SK-N-SH treated with all-trans-retinoic acid at 6 μM for 48 hours (cell line): ENCODE measurements at regions not wholly inside any gene's neighbourhood (a gene's known extent, or its start where the extent isn't known, plus 50 kb on each side); places are given as distances from the start of the nearest gene placed in this dataset.

Source experiments
- ATAC-seq: fragments of 200-7000 bp; cut with Tn5 transposase; 3 replicates; pipeline ENCODE4 v1.9.1; 2020; ENCODE audit warnings: mild to moderate bottlenecking, moderate library complexity
- ARNTL ChIP-seq: fragments of 450-650 bp; formaldehyde crosslinking; IDR thresholded peaks from 2 replicates; pipeline ENCODE4 v1.5.0; 2020; ENCODE audit warnings: low read depth, mild to moderate bottlenecking, moderate library complexity, borderline replicate concordance
- BACH2 ChIP-seq: fragments of 250-450 bp; sonication (Bioruptor Pico); IDR thresholded peaks from 2 replicates; pipeline ENCODE4 v1.9.0; 2021; ENCODE audit warnings: mild to moderate bottlenecking, borderline replicate concordance
- CREB5 ChIP-seq: fragments of 250-450 bp; sonication (Bioruptor Pico); IDR thresholded peaks from 2 replicates; pipeline ENCODE4 v1.5.1; 2020; ENCODE audit warnings: low read depth, mild to moderate bottlenecking, moderate library complexity
- CSDC2 ChIP-seq: fragments of 250-450 bp; sonication (Bioruptor Pico); IDR thresholded peaks from 2 replicates; pipeline ENCODE4 v1.5.0; 2020; ENCODE audit warnings: mild to moderate bottlenecking, moderate library complexity
- ESRRG ChIP-seq: fragments of 250-450 bp; sonication (Bioruptor Pico); IDR thresholded peaks from 2 replicates; pipeline ENCODE4 v1.6.1; 2021; ENCODE audit warnings: mild to moderate bottlenecking
- GLIS3 ChIP-seq: fragments of 250-450 bp; sonication (Bioruptor Pico); IDR thresholded peaks from 2 replicates; pipeline ENCODE4 v1.5.0; 2020; ENCODE audit warnings: mild to moderate bottlenecking, moderate library complexity
- ISL1 ChIP-seq: fragments of 250-450 bp; sonication (Bioruptor Pico); IDR thresholded peaks from 2 replicates; pipeline ENCODE4 v2.1.2; 2022; ENCODE audit warnings: mild to moderate bottlenecking, moderate library complexity
- OSR1 ChIP-seq: fragments of 250-450 bp; sonication (Bioruptor Pico); IDR thresholded peaks from 2 replicates; pipeline ENCODE4 v1.8.0; 2022; ENCODE audit warnings: moderate library complexity, mild to moderate bottlenecking, inconsistent platforms
- POU6F1 ChIP-seq: fragments of 250-450 bp; sonication (Bioruptor Pico); IDR thresholded peaks from 2 replicates; pipeline ENCODE4 v1.8.0; 2021; ENCODE audit warnings: low read depth, mild to moderate bottlenecking, moderate library complexity, borderline replicate concordance
- PPARA ChIP-seq: fragments of 250-450 bp; sonication (Bioruptor Pico); IDR thresholded peaks from 2 replicates; pipeline ENCODE4 v1.5.0; 2020; ENCODE audit warnings: mild to moderate bottlenecking, borderline replicate concordance
- RARB ChIP-seq: fragments of 250-450 bp; sonication (Bioruptor Pico); IDR thresholded peaks from 2 replicates; pipeline ENCODE4 v1.8.0; 2021; ENCODE audit warnings: mild to moderate bottlenecking, moderate library complexity
- SNAI2 ChIP-seq: fragments of 250-450 bp; sonication (Bioruptor Pico); IDR thresholded peaks from 2 replicates; pipeline ENCODE4 v1.5.0; 2020; ENCODE audit warnings: mild to moderate bottlenecking, moderate library complexity
- TCF4 ChIP-seq: fragments of 250-450 bp; sonication (Bioruptor Pico); IDR thresholded peaks from 2 replicates; pipeline ENCODE4 v1.8.0; 2021; ENCODE audit warnings: mild to moderate bottlenecking, moderate library complexity, borderline replicate concordance
- TOX ChIP-seq: fragments of 250-450 bp; sonication (Bioruptor Pico); IDR thresholded peaks from 2 replicates; pipeline ENCODE4 v1.8.0; 2021; ENCODE audit warnings: mild to moderate bottlenecking, moderate library complexity, borderline replicate concordance
- ZC3H10 ChIP-seq: fragments of 250-450 bp; sonication (Bioruptor Pico); IDR thresholded peaks from 2 replicates; pipeline ENCODE4 v1.5.1; 2021; ENCODE audit warnings: mild to moderate bottlenecking, moderate library complexity
- ZFP3 ChIP-seq: fragments of 250-450 bp; sonication (Bioruptor Pico); IDR thresholded peaks from 2 replicates; pipeline ENCODE4 v1.5.0; 2020; ENCODE audit warnings: mild to moderate bottlenecking, moderate library complexity
- ZFP30 ChIP-seq: fragments of 450-650 bp; formaldehyde crosslinking; IDR thresholded peaks from 2 replicates; pipeline ENCODE4 v1.5.0; 2022; ENCODE audit warnings: mild to moderate bottlenecking, moderate library complexity
- ZNF565 ChIP-seq: fragments of 450-650 bp; formaldehyde crosslinking; conservative IDR thresholded peaks from 2 replicates; pipeline ENCODE4 v1.5.0; 2020; ENCODE audit warnings: low read depth, mild to moderate bottlenecking, moderate library complexity
- ZNF8 ChIP-seq: fragments of 450-650 bp; formaldehyde crosslinking; IDR thresholded peaks from 2 replicates; pipeline ENCODE4 v1.5.0; 2020; ENCODE audit warnings: mild to moderate bottlenecking, moderate library complexity
- TF ChIP-seq, protein P1 (sequence below): fragments of 250-450 bp; sonication (Bioruptor Pico); IDR thresholded peaks from 2 replicates; pipeline ENCODE4 v1.5.0; 2020; ENCODE audit warnings: mild to moderate bottlenecking, moderate library complexity
- TF ChIP-seq, protein P2 (sequence below): fragments of 250-450 bp; sonication (Bioruptor Pico); IDR thresholded peaks from 2 replicates; pipeline ENCODE4 v1.5.1; 2021; ENCODE audit warnings: mild to moderate bottlenecking, moderate library complexity

DNA sequence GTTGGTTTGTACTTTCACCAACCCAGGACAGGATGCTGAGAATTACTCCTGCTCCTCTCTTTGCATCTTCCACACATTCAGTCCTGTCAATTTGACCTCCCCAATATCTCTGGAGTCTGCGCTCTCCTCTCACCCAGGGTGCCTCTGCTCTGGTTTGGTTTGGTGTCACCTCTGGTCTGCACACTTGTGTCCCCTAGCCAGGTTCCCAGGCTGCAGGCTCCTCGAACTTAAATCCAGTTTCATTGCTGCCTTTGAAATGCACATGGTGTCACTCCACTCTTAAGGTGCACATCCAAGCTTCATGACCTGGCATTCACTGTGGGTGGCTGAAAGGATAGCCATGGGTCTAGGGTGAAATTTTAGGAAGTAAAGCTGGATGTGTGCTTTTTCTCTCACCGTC, 271.6 kb downstream of the RPS24 start:
- TF ChIP-seq ZFP3 (CRISPR knock-in tag) (no peak), ZFP30 (CRISPR knock-in tag) (no peak), TOX (no peak), POU6F1 (no peak), ARNTL (CRISPR knock-in tag) (no peak), CREB5 (CRISPR knock-in tag) (no peak), ISL1 (CRISPR knock-in tag) (no peak), ZNF565 (no peak), PPARA (no peak), GLIS3 (CRISPR knock-in tag) (no peak), ESRRG (CRISPR knock-in tag) (no peak), TCF4 (CRISPR knock-in tag) (no peak)
- TF ChIP-seq, protein P1, sequence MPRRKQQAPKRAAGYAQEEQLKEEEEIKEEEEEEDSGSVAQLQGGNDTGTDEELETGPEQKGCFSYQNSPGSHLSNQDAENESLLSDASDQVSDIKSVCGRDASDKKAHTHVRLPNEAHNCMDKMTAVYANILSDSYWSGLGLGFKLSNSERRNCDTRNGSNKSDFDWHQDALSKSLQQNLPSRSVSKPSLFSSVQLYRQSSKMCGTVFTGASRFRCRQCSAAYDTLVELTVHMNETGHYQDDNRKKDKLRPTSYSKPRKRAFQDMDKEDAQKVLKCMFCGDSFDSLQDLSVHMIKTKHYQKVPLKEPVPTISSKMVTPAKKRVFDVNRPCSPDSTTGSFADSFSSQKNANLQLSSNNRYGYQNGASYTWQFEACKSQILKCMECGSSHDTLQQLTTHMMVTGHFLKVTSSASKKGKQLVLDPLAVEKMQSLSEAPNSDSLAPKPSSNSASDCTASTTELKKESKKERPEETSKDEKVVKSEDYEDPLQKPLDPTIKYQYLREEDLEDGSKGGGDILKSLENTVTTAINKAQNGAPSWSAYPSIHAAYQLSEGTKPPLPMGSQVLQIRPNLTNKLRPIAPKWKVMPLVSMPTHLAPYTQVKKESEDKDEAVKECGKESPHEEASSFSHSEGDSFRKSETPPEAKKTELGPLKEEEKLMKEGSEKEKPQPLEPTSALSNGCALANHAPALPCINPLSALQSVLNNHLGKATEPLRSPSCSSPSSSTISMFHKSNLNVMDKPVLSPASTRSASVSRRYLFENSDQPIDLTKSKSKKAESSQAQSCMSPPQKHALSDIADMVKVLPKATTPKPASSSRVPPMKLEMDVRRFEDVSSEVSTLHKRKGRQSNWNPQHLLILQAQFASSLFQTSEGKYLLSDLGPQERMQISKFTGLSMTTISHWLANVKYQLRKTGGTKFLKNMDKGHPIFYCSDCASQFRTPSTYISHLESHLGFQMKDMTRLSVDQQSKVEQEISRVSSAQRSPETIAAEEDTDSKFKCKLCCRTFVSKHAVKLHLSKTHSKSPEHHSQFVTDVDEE (CRISPR knock-in tag) = no peak
- TF ChIP-seq, protein P2, sequence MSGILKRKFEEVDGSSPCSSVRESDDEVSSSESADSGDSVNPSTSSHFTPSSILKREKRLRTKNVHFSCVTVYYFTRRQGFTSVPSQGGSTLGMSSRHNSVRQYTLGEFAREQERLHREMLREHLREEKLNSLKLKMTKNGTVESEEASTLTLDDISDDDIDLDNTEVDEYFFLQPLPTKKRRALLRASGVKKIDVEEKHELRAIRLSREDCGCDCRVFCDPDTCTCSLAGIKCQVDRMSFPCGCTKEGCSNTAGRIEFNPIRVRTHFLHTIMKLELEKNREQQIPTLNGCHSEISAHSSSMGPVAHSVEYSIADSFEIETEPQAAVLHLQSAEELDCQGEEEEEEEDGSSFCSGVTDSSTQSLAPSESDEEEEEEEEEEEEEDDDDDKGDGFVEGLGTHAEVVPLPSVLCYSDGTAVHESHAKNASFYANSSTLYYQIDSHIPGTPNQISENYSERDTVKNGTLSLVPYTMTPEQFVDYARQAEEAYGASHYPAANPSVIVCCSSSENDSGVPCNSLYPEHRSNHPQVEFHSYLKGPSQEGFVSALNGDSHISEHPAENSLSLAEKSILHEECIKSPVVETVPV = no peak
- no peak for ATAC-seq

- ATAC-seq = no peak
These were observed 272.7 kb downstream of the RPS24 start for GRCh38 chr10:78306358-78306757.

More at GRCh38 chr10:78306358-78306757, 272.7 kb downstream of the RPS24 start:
- TF ChIP-seq POU6F1 (no peak), GLIS3 (CRISPR knock-in tag) (no peak), CSDC2 (CRISPR knock-in tag) (no peak), ZNF565 (no peak), ZC3H10 (CRISPR knock-in tag) (no peak), RARB (CRISPR knock-in tag) (no peak), ESRRG (CRISPR knock-in tag) (no peak), BACH2 (CRISPR knock-in tag) (no peak), ARNTL (CRISPR knock-in tag) (no peak), TCF4 (CRISPR knock-in tag) (no peak), ZNF8 (CRISPR knock-in tag) (no peak), OSR1 (CRISPR knock-in tag) (no peak), CREB5 (CRISPR knock-in tag) (no peak), SNAI2 (no peak)
- TF ChIP-seq, protein P2 = no peak
- TF ChIP-seq, protein P1 (CRISPR knock-in tag) = no peak
- TF ChIP-seq, all 23 proteins: peak for 0
